PC-9 (cell line): ENCODE measurements at regions not wholly inside any gene's neighbourhood (a gene's known extent, or its start where the extent isn't known, plus 50 kb on each side); places are given as distances from the start of the nearest gene placed in this dataset.

ENCODE experiments used
- EZH2 ChIP-seq: fragments of 200-600 bp; sonication (generic); IDR thresholded peaks from 2 replicates; pipeline ENCODE4 v1.8.0; 2017; ENCODE audit warnings: antibody characterized with exemption, low read depth
- TF ChIP-seq, protein P1 (sequence below): fragments of 200-600 bp; sonication (generic); conservative IDR thresholded peaks from 2 replicates; pipeline ENCODE4 v1.6.1; 2017; ENCODE audit warnings: mixed run types, antibody characterized with exemption, mild to moderate bottlenecking, moderate library complexity

DNA sequence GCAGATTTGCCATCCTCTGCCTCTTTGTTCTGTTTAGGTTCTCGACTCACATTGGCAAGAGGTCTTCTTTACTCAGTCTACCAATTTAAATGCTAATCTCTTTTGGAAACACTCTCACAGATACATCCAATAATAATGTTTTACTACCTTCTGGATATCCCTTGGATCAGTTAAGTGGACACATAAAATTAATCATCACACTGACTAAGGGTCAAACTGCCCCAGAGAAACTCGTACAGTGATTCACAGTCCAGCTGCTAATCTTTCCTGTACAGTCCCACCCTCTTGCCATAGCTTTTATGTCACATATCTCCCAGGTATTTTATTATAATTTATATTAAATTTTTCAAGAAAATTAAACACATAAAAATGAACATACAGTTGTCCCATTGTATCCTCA, 360.8 kb upstream of the RGMA start:
- TF ChIP-seq, protein P1, sequence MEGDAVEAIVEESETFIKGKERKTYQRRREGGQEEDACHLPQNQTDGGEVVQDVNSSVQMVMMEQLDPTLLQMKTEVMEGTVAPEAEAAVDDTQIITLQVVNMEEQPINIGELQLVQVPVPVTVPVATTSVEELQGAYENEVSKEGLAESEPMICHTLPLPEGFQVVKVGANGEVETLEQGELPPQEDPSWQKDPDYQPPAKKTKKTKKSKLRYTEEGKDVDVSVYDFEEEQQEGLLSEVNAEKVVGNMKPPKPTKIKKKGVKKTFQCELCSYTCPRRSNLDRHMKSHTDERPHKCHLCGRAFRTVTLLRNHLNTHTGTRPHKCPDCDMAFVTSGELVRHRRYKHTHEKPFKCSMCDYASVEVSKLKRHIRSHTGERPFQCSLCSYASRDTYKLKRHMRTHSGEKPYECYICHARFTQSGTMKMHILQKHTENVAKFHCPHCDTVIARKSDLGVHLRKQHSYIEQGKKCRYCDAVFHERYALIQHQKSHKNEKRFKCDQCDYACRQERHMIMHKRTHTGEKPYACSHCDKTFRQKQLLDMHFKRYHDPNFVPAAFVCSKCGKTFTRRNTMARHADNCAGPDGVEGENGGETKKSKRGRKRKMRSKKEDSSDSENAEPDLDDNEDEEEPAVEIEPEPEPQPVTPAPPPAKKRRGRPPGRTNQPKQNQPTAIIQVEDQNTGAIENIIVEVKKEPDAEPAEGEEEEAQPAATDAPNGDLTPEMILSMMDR, result no peak
- TF ChIP-seq EZH2, result no peak
